GM12873 (cell line): ENCODE measurements at regions not wholly inside any gene's neighbourhood (a gene's known extent, or its start where the extent isn't known, plus 50 kb on each side); places are given as distances from the start of the nearest gene placed in this dataset.

Experiments
- TF ChIP-seq, protein P1 (sequence below): IDR thresholded peaks from 2 replicates; pipeline ENCODE4 v1.5.1; 2012; ENCODE audit warnings: low read depth, mild to moderate bottlenecking, moderate library complexity, low read length, control low read depth; ENCODE audit not compliant: insufficient read depth; ENCODE audit errors: missing control alignments

DNA sequence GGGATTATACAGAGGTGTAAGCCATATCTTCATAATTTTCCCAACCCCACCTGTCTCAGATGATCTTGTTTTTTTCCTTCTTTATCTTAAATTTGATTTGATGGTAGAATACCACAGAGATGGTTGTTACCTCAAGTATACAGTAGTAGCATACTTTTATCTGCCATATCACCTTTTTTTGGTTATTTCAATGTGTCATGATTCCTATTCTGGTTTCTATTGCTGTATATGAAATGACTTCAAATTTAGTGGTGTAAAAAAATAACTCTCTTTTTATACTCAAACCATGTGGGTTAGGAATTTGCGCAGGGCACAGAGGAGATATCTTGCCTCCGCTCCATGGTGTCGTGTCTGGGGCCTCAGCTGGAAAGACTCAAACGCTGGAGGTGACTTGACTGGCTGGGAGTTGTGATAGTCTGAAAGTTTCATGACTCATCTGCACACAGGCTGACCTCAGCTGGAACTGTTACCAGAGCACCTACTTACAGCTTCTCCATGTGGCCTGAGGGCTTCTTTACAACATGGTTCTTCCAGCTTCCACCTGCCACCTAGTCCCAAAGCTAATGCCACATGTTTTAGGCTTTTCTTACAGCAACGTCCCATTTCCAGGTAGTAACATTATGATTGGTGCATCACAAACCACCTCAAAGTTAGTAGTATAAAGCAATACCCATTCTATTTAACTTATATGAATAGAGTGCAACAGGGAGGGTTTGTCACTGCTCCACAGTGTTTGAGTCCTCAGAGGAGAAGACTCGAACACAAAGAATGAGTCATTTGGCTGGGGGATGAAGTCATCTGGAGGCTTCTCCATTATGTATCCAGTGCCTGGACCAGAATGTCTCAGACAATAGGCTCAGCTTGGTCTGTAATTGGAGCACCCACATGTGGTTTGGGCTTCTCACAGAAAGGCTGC lies 82.3 kb upstream of the XPO1 start:
- TF ChIP-seq, protein P1, sequence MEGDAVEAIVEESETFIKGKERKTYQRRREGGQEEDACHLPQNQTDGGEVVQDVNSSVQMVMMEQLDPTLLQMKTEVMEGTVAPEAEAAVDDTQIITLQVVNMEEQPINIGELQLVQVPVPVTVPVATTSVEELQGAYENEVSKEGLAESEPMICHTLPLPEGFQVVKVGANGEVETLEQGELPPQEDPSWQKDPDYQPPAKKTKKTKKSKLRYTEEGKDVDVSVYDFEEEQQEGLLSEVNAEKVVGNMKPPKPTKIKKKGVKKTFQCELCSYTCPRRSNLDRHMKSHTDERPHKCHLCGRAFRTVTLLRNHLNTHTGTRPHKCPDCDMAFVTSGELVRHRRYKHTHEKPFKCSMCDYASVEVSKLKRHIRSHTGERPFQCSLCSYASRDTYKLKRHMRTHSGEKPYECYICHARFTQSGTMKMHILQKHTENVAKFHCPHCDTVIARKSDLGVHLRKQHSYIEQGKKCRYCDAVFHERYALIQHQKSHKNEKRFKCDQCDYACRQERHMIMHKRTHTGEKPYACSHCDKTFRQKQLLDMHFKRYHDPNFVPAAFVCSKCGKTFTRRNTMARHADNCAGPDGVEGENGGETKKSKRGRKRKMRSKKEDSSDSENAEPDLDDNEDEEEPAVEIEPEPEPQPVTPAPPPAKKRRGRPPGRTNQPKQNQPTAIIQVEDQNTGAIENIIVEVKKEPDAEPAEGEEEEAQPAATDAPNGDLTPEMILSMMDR: no peak

DNA sequence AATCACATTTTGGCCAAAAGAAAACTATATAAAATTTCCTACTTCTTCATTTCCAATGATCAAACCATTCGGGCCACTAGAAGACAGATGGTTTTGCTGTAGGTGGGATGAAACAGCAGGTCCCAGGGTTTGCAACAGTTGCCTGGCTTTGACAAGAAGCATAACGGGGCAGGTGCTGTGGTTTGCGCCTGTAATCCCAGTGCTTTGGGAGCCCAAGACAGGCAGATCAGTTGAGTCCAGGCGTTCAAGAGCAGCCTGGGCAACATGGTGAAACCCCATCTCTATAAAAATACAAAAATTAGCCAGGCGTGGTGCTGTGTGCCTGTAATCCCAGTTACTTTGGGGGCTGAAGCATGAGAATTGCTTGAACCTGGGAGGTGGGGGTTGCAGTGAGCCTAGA lies 81.4 kb upstream of the XPO1 start:
- TF ChIP-seq, protein P1: no peak

DNA sequence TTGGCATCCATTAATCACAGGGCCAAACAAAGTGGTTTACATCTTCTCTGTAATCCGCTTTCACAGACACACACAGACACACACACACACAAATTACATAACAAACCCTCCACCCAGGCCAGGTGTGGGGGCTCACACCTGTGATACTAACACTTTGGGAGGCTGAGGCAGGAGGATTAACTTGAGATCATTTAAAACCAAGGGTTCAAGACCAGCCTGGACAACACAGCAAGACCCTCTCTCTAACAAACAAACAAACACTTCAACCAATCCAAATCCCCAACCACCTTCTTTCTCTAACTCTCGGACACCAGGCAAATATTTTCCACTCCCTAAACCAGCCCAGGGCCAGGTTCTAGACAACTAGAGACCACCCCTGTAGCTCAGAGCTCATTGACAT lies 79.5 kb upstream of the XPO1 start:
- TF ChIP-seq, protein P1: no peak

DNA sequence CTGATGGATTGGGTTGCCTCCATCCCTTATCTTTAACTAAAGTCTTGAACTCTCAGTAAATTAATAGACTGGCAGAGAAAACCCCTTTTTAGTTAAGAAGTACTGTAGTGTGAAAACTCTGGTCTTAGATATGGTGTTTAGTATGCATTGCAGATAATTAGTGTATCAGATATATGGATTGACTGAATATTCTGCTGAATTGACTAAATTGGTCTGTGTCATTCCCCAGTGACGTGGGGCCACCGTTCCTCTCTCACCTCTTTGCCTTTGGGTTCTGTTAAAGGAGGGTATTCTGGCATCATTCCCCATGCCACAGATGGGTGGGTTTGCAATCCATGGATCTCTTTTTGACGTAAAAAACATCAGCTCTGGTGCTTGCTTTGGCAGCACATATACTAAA lies 67.1 kb upstream of the XPO1 start:
- TF ChIP-seq, protein P1: no peak

DNA sequence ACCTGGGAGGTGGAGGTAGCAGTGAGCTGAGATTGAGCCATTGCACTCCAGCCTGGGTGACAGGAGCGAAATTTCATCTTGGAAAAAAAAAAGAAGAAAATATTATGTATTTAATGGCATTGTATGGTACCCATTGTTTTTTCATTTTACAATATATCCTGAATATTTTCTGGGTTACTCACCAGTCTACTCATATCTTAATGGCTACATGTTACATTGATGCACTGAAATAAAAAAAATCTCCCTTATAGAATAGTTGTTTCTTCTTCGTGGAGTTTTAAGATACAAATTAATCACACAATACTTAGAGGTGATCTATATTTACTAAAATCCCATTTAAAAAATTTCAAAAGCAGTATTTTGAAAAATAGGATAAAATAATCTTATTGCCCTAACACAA lies 66.3 kb upstream of the XPO1 start:
- TF ChIP-seq, protein P1: no peak

DNA sequence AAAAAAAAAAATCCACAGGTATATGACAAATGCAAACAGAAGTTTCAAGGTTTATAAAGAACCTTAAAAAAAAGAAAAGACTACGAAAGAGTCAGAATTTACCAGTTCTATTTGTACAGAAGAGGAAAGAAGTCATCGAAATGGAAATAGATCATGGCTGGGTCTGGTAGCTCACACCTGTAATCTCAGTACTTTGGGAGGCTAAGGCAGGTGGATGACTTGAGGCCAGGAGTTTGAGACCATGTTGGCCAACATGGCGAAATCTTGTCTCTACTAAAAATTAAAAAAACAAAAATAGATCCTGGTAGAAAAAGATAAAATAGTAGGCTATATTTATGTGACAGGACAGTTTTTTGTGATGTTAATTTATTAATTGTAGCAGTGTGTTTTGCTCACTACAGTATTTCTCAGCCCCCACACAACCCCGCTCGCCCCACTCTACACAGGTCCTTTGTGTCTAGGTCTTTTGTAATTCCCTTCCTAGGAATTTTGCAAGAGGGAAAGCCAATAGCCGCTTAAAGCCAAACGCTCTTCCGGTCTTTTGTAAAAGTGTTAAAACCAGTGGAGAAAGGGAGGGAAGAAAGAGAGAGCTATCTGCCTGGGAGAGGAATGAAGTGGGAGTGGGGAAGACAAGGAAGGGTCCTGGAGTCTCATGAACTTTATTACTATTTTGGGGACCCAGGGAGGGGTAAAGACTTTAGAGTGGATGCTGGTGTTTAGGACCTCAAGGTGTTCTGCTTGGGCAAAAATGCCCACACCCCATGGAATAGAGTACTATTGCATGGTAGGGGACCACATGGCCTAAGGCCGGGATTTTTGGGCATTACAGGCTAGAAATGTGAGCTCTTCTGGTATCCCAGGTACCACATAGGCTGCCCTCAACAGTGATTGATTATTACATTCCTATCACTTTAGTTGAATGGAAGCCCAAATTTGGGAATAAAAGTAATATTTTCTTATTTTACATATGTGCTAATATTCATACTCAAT lies 59.4 kb upstream of the XPO1 start:
- TF ChIP-seq, protein P1: no peak

DNA sequence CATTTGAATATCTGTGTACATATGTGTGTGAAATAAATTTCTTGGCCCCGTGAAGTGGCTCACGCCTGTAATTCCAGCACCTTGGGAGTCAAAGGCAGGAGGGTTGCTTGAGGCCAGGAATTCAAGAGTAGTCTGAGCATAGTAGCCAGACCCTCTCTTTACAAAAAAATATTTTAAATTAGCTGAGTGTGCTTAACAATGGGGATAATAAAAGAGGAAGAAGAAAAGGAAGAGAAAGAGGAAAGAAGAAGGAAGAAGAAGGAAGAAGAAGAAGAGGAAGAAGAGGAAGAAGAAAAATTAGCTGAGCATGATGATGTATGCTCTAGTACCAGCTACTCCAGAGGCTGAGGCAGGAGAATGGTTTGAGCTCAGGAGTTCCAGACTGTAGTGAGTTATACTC lies 52.1 kb upstream of the XPO1 start:
- TF ChIP-seq, protein P1: no peak
